GM12878 (cell line): ENCODE measurements at regions not wholly inside any gene's neighbourhood (a gene's known extent, or its start where the extent isn't known, plus 50 kb on each side); places are given as distances from the start of the nearest gene placed in this dataset.

Experiments used
- ATAC-seq: fragments of 200-7000 bp; cut with Tn5 transposase; 3 replicates; pipeline ENCODE4 v1.9.1; 2020; ENCODE audit warnings: mild to moderate bottlenecking, moderate library complexity
- BruUV-seq: library from RNA; stranded (reverse); fragments of 400-500 nt; replicated peaks from 2 replicates; lab custom pipeline; 2021; lab: Mats Ljungman, UMichigan
- CTCF ChIA-PET: fragments of 300-600 bp; sonication (Branson Sonifier 250); formaldehyde crosslinking; extraction: SDS; loops from one replicate; lab custom pipeline; 2021; ENCODE audit warnings: inconsistent platforms; lab: Yijun Ruan, JAX
- POLR2A ChIA-PET: fragments of 350-600 bp; formaldehyde crosslinking; extraction: SDS; loops from one replicate; lab custom pipeline; 2021; ENCODE audit warnings: inconsistent platforms; lab: Charles Lee
- RAD21 ChIA-PET: fragments of 300-600 bp; sonication (Branson Sonifier 250); formaldehyde crosslinking; loops from one replicate; lab custom pipeline; 2023; ENCODE audit warnings: antibody characterized with exemption; ENCODE audit not compliant: unreplicated experiment; lab: Charles Lee
- SMC1A ChIA-PET: fragments of 300-600 bp; sonication (Branson Sonifier 250); formaldehyde crosslinking; loops from one replicate; lab custom pipeline; 2023; ENCODE audit not compliant: unreplicated experiment, uncharacterized antibody; lab: Charles Lee
- DNase-seq: peaks from one replicate; pipeline ENCODE4 v3.0.0-alpha.2; 2011; ENCODE audit warnings: low read depth, low spot score
- FAIRE-seq: peaks from 3 replicates; lab custom pipeline; 2011; peaks lifted over from hg19 to GRCh38; lab: Jason Lieb, UNC
- H2AFZ ChIP-seq: 2 replicates; pipeline ENCODE4 v1.6.0; 2011; ENCODE audit warnings: low read depth, low read length, control low read depth; ENCODE audit not compliant: control insufficient read depth
- H3K27ac ChIP-seq: 2 replicates; pipeline ENCODE4 v1.5.1; 2011; ENCODE audit warnings: control low read depth; ENCODE audit not compliant: control insufficient read depth, insufficient read depth
- H3K27me3 ChIP-seq, 2 experiments: replicated peaks in 1 of 2; 2 replicates each; pipeline versions ENCODE4 v1.6.0 to v1.6.1; 2011; ENCODE audit warnings: low read length in 1 of 2; ENCODE audit not compliant: control insufficient read depth in 2 of 2, insufficient read depth in 2 of 2
- H3K36me3 ChIP-seq, 2 experiments: 2 replicates each; pipeline ENCODE4 v1.5.1; 2011; ENCODE audit warnings: low read length in 1 of 2; ENCODE audit not compliant: control insufficient read depth in 2 of 2, insufficient read depth in 2 of 2
- H3K4me1 ChIP-seq: 2 replicates; pipeline ENCODE4 v1.6.1; 2011; ENCODE audit warnings: mild to moderate bottlenecking, low read length, moderate library complexity, mixed read lengths; ENCODE audit not compliant: control insufficient read depth, insufficient read depth
- H3K4me2 ChIP-seq: 2 replicates; pipeline ENCODE4 v1.6.0; 2011; ENCODE audit warnings: control low read depth; ENCODE audit not compliant: control insufficient read depth, insufficient read depth
- H3K4me3 ChIP-seq: fragments of 200-600 bp; sonication (generic); 2 replicates; pipeline ENCODE4 v1.5.1; 2016
- H3K79me2 ChIP-seq: 2 replicates; pipeline ENCODE4 v1.6.0; 2011; ENCODE audit warnings: low read length; ENCODE audit not compliant: control insufficient read depth, insufficient read depth
- H3K9ac ChIP-seq: 2 replicates; pipeline ENCODE4 v1.8.0; 2011; ENCODE audit warnings: low read length, control low read depth, mixed read lengths; ENCODE audit not compliant: control insufficient read depth, insufficient read depth
- H3K9me3 ChIP-seq: replicated peaks from 3 replicates; pipeline ENCODE4 v1.5.1; 2011; ENCODE audit warnings: mild to moderate bottlenecking, low read length; ENCODE audit not compliant: control insufficient read depth, insufficient read depth
- H4K20me1 ChIP-seq: 2 replicates; pipeline ENCODE4 v1.6.0; 2011; ENCODE audit not compliant: control insufficient read depth, insufficient read depth
- CBX5 ChIP-seq: sonication (generic); IDR thresholded peaks from 2 replicates; pipeline ENCODE4 v1.6.1; 2016; ENCODE audit warnings: low read depth, moderate library complexity, mild to moderate bottlenecking, inconsistent platforms
- MEF2B ChIP-seq: fragments of 450-650 bp; IDR thresholded peaks from 2 replicates; pipeline ENCODE4 v1.6.1; 2018; ENCODE audit warnings: mild to moderate bottlenecking, moderate library complexity; ENCODE audit not compliant: partially characterized antibody, poor library complexity, severe bottlenecking
- MTA2 ChIP-seq: fragments of 450-650 bp; IDR thresholded peaks from 2 replicates; pipeline ENCODE4 v1.6.1; 2016; ENCODE audit warnings: low read depth, mild to moderate bottlenecking, moderate library complexity
- NKRF ChIP-seq: fragments of 450-650 bp; conservative IDR thresholded peaks from 2 replicates; pipeline ENCODE4 v1.6.1; 2017; ENCODE audit warnings: mild to moderate bottlenecking, moderate library complexity
- POLR2AphosphoS5 ChIP-seq: IDR thresholded peaks from 2 replicates; pipeline ENCODE4 v1.6.1; 2011; ENCODE audit warnings: mild to moderate bottlenecking, low read length, inconsistent platforms
- POU2F2 ChIP-seq: IDR thresholded peaks from 3 replicates; pipeline ENCODE4 v1.6.1; 2011; ENCODE audit warnings: low read depth, mild to moderate bottlenecking, low read length, borderline replicate concordance
- RCOR1 ChIP-seq: conservative IDR thresholded peaks from 2 replicates; pipeline ENCODE4 v1.6.1; 2012; ENCODE audit warnings: low read depth, low read length, improper control_type of control experiment
- RUNX3 ChIP-seq: IDR thresholded peaks from 2 replicates; pipeline ENCODE4 v1.6.1; 2012; ENCODE audit warnings: low read length, inconsistent platforms
- SMC3 ChIP-seq: IDR thresholded peaks from 2 replicates; pipeline ENCODE4 v1.6.1; 2011; ENCODE audit warnings: low read length, improper control_type of control experiment, borderline replicate concordance
- SUZ12 ChIP-seq: fragments of 200-600 bp; sonication (generic); IDR thresholded peaks from one replicate; pipeline ENCODE4 v1.6.1; 2018; ENCODE audit warnings: antibody characterized with exemption, mild to moderate bottlenecking; ENCODE audit not compliant: unreplicated experiment
- ZSCAN29 ChIP-seq: fragments of 450-650 bp; IDR thresholded peaks from 2 replicates; pipeline ENCODE4 v1.6.1; 2017; ENCODE audit warnings: mild to moderate bottlenecking, moderate library complexity
- WGBS: methylation state at CpG from one replicate; pipeline ENCODE4 v1.1.6; 2016; ENCODE audit warnings: low lambda C conversion rate; ENCODE audit not compliant: insufficient replicate concordance, insufficient coverage; ENCODE audit errors: missing lambda C conversion rate; 5-methylcytosine and 5-hydroxymethylcytosine counted together
- in situ Hi-C: fragments of 300-500 bp; cut with MboI; formaldehyde crosslinking; loops from 9 replicates; pipeline ENCODE4 v1.14.3; 2018; ENCODE audit warnings: mixed read lengths
- intact Hi-C: fragments of 100-400 bp; cut with micrococcal nuclease; formaldehyde crosslinking; loops from one replicate; pipeline ENCODE4 v1.14.2; 2022; ENCODE audit not compliant: unreplicated experiment
- TF ChIP-seq, protein P1 (sequence below): fragments of 450-650 bp; IDR thresholded peaks from 2 replicates; pipeline ENCODE4 v1.6.1; 2016; ENCODE audit warnings: mild to moderate bottlenecking, moderate library complexity, borderline replicate concordance
- TF ChIP-seq, protein P2 (sequence below): fragments of 150-350 bp; IDR thresholded peaks from 2 replicates; pipeline ENCODE4 v1.6.1; 2016; ENCODE audit warnings: low read depth, low read length
- TF ChIP-seq, protein P3 (sequence below): IDR thresholded peaks from 2 replicates; pipeline ENCODE4 v1.6.1; 2011; ENCODE audit warnings: borderline replicate concordance, low read depth, mild to moderate bottlenecking, moderate library complexity, low read length; ENCODE audit not compliant: insufficient read depth, poor library complexity, severe bottlenecking

DNA sequence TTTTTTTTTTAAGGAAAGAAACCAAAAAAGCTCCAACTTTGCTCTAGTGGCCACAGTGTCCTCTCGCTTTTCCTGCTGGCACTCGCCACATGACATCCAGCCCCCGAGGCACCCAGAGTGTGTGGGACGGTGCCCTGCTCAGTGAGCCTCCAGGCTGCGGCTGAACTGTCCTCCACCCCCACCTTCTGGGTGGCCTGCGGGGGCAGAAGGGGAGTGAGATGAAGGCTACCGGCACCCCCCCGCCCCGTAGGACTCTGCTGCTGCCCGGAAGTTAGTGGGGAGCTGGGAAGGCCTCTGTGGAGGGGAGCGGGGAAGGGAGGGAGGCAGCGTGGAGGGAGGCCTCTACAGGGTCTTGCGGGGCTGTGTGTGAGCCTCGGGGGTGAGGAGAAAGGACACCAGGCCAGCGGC is 264.4 kb downstream of the CTTN start:
- Histone ChIP-seq H3K27ac (no peak overlapping the region), H3K4me3 (no peak overlapping the region), H3K9ac (no peak overlapping the region), H3K27me3 (peaks cover 1 to 7% of the 10 kb centered on the region in 2 experiments; a peak in 3 of 4 replicates), H3K4me1 (no peaks in the 10 kb centered on the region), H3K9me3 (no peaks in the 10 kb centered on the region), H3K4me2 (no peak overlapping the region), H2AFZ (no peak overlapping the region), H4K20me1 (no peaks in the 10 kb centered on the region), H3K36me3 (no peaks in the 10 kb centered on the region), H3K79me2 (no peaks in the 10 kb centered on the region)
- RAD21 ChIA-PET = no interaction called here
- POLR2A ChIA-PET = no interaction called here
- no peak for ATAC-seq
- 7% methylated on average over 9 of the region's 15 CpGs for WGBS
- intact Hi-C loops = no loop called here
- in situ Hi-C loops = no loop called here
- FAIRE-seq = no peak
- TF ChIP-seq MEF2B (no peak), NKRF (no peak), POU2F2 (no peak), CBX5 (no peak), SMC3 (no peak), SUZ12 (no peak), ZSCAN29 (no peak), RUNX3 (no peak), POLR2AphosphoS5 (no peak), MTA2 (no peak), RCOR1 (no peak)
- TF ChIP-seq, protein P1, sequence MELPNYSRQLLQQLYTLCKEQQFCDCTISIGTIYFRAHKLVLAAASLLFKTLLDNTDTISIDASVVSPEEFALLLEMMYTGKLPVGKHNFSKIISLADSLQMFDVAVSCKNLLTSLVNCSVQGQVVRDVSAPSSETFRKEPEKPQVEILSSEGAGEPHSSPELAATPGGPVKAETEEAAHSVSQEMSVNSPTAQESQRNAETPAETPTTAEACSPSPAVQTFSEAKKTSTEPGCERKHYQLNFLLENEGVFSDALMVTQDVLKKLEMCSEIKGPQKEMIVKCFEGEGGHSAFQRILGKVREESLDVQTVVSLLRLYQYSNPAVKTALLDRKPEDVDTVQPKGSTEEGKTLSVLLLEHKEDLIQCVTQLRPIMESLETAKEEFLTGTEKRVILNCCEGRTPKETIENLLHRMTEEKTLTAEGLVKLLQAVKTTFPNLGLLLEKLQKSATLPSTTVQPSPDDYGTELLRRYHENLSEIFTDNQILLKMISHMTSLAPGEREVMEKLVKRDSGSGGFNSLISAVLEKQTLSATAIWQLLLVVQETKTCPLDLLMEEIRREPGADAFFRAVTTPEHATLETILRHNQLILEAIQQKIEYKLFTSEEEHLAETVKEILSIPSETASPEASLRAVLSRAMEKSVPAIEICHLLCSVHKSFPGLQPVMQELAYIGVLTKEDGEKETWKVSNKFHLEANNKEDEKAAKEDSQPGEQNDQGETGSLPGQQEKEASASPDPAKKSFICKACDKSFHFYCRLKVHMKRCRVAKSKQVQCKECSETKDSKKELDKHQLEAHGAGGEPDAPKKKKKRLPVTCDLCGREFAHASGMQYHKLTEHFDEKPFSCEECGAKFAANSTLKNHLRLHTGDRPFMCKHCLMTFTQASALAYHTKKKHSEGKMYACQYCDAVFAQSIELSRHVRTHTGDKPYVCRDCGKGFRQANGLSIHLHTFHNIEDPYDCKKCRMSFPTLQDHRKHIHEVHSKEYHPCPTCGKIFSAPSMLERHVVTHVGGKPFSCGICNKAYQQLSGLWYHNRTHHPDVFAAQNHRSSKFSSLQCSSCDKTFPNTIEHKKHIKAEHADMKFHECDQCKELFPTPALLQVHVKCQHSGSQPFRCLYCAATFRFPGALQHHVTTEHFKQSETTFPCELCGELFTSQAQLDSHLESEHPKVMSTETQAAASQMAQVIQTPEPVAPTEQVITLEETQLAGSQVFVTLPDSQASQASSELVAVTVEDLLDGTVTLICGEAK = no peak
- TF ChIP-seq, protein P2, sequence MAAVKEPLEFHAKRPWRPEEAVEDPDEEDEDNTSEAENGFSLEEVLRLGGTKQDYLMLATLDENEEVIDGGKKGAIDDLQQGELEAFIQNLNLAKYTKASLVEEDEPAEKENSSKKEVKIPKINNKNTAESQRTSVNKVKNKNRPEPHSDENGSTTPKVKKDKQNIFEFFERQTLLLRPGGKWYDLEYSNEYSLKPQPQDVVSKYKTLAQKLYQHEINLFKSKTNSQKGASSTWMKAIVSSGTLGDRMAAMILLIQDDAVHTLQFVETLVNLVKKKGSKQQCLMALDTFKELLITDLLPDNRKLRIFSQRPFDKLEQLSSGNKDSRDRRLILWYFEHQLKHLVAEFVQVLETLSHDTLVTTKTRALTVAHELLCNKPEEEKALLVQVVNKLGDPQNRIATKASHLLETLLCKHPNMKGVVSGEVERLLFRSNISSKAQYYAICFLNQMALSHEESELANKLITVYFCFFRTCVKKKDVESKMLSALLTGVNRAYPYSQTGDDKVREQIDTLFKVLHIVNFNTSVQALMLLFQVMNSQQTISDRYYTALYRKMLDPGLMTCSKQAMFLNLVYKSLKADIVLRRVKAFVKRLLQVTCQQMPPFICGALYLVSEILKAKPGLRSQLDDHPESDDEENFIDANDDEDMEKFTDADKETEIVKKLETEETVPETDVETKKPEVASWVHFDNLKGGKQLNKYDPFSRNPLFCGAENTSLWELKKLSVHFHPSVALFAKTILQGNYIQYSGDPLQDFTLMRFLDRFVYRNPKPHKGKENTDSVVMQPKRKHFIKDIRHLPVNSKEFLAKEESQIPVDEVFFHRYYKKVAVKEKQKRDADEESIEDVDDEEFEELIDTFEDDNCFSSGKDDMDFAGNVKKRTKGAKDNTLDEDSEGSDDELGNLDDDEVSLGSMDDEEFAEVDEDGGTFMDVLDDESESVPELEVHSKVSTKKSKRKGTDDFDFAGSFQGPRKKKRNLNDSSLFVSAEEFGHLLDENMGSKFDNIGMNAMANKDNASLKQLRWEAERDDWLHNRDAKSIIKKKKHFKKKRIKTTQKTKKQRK = no peak
- TF ChIP-seq, protein P3, sequence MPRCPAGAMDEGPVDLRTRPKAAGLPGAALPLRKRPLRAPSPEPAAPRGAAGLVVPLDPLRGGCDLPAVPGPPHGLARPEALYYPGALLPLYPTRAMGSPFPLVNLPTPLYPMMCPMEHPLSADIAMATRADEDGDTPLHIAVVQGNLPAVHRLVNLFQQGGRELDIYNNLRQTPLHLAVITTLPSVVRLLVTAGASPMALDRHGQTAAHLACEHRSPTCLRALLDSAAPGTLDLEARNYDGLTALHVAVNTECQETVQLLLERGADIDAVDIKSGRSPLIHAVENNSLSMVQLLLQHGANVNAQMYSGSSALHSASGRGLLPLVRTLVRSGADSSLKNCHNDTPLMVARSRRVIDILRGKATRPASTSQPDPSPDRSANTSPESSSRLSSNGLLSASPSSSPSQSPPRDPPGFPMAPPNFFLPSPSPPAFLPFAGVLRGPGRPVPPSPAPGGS = no peak
- no peak for DNase-seq
- SMC1A ChIA-PET = no interaction called here
- BruUV-seq = no TSS peak
- CTCF ChIA-PET = no interaction called here
